ENCODE measurements at regions not wholly inside any gene's neighbourhood (a gene's known extent, or its start where the extent isn't known, plus 50 kb on each side); places are given as distances from the start of the nearest gene placed in this dataset.

DNA sequence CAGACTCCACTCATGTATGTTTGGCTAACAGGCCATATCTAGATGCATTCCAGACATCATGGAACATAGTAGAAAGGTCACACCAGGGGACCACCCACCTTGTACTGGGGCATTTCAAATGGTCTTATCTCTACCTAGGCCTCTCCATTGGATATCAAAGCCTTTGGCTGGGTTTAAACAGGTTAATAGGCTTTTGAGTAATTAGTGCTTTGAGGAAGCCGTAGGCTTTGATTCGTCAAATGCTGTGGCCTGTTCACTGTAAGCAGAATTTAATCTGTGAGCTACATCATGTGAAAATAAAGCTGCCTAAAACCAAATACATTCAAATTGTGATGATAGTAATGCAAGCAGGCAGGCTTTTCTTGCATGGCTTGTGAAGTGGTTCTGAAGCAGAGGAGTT, 129.5 kb downstream of the ST8SIA2 start:
- Histone ChIP-seq H3K4me1 (peaks cover 12% of the 10 kb centered on the region), H3K9me3 (no peaks in the 10 kb centered on the region), H3K36me3 (replicated peaks) (no peaks in the 10 kb centered on the region), H3K27me3 (ENCODE audit: low read depth) (no peaks in the 10 kb centered on the region), H3K4me3 (no peak overlapping the region)
- no peak for DNase-seq (ENCODE audit: low spot score in 2 of 2)
- in situ Hi-C loops (cut with MboI; ENCODE audit: low sequenced_read_pairs) = loop anchor here (25.0 kb wide), 1 partner anchor 189 kb away; no protein-coding TSS in a partner anchor

GRCh38 chr15:92521624-92522008, 127.9 kb downstream of the ST8SIA2 start:
- in situ Hi-C loops (cut with MboI; ENCODE audit: low sequenced_read_pairs) = loop anchor here (25.0 kb wide), 1 partner anchor 191 kb away; no protein-coding TSS in a partner anchor
- Histone ChIP-seq H3K27me3 (ENCODE audit: low read depth) (no peaks in the 10 kb centered on the region), H3K9me3 (no peaks in the 10 kb centered on the region), H3K36me3 (replicated peaks) (no peaks in the 10 kb centered on the region), H3K4me3 (no peak overlapping the region), H3K4me1 (peaks cover 12% of the 10 kb centered on the region)
- DNase-seq (ENCODE audit: low spot score in 2 of 2) = peak; percentile 90 to 93

DNA sequence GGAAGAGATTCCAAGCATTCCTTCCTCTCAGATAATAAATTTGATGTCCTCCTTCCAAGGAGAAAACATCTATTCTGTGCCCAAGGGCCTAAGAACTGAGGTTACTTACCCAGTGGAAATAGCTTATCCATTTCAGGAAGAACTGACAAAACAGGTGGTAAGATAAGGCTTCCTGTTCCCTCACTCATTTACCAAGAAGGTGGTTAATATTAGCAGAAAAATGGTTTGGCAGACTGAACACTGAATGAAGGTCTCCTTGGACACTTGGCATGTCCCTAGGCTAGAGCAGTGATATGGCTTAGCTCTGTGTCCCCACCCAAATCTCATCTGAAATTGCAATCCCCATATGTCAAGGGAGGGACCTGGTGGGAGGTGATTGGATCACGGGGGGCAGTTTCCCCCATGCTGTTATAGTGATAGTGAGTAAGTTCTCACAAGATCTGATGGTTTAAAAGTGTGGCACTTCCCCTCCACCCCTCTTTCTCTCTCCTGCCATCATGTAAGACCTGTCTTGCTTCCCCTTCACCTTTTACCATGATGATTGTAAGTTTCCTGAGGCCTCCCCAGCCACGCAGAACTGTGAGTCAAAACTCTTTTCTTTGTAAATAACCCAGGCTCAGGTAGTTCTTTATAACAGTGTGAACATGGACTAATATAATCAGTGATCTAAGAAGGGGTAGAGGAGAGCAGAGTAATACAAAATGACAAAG, 127.4 kb downstream of the ST8SIA2 start:
- H3K36me3 ChIP-seq (replicated peaks) = no peaks in the 10 kb centered on the region
- in situ Hi-C loops (cut with MboI; ENCODE audit: low sequenced_read_pairs) = loop anchor here (25.0 kb wide), 1 partner anchor 191 kb away; no protein-coding TSS in a partner anchor
- no peak for DNase-seq (ENCODE audit: low spot score in 2 of 2)
- peaks cover 12% of the 10 kb centered on the region for H3K4me1 ChIP-seq
- H3K9me3 ChIP-seq = no peaks in the 10 kb centered on the region
- no peak overlapping the region for H3K4me3 ChIP-seq
- no peaks in the 10 kb centered on the region for H3K27me3 ChIP-seq (ENCODE audit: low read depth)

DNA sequence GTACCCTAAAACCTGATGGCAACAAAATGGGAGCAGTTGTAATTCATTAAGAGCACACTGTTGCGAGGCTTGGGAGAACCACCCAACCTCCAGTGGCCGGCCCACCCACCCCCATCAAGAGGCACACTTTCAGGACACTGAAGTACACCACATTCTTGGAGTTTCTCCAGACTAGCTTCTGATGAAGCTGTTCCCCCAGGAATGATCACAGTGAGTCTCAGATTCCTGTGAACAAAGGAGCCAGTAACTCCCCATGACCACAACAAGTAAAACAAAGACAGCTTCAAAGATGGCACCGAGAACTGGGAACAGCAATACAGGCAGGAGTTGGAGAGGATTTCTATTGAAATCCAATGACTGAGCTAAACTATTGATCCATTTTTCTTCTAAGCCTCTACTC, 126.0 kb downstream of the ST8SIA2 start:
- in situ Hi-C loops (cut with MboI; ENCODE audit: low sequenced_read_pairs) = loop anchor here (25.0 kb wide), 1 partner anchor 193 kb away; no protein-coding TSS in a partner anchor
- Histone ChIP-seq H3K4me3 (no peak overlapping the region), H3K4me1 (peaks cover 12% of the 10 kb centered on the region), H3K9me3 (no peaks in the 10 kb centered on the region), H3K36me3 (replicated peaks) (no peaks in the 10 kb centered on the region), H3K27me3 (ENCODE audit: low read depth) (no peaks in the 10 kb centered on the region)
- DNase-seq (ENCODE audit: low spot score in 2 of 2) = no peak
